PC-9 (cell line): ENCODE measurements at regions not wholly inside any gene's neighbourhood (a gene's known extent, or its start where the extent isn't known, plus 50 kb on each side); places are given as distances from the start of the nearest gene placed in this dataset.

Experiments used
- BruUV-seq: library from RNA; stranded (reverse); fragments of 400-500 nt; replicated peaks from 2 replicates; lab custom pipeline; 2021; lab: Mats Ljungman, UMichigan
- CTCF ChIA-PET: fragments of 300-600 bp; sonication (Branson Sonifier 250); formaldehyde crosslinking; loops from one replicate; lab custom pipeline; 2022; ENCODE audit warnings: antibody characterized with exemption; lab: Charles Lee
- POLR2A ChIA-PET: fragments of 300-600 bp; sonication (Branson Sonifier 250); formaldehyde crosslinking; loops from one replicate; lab custom pipeline; 2022; ENCODE audit warnings: antibody characterized with exemption; ENCODE audit not compliant: unreplicated experiment; lab: Charles Lee
- DNase-seq, 2 experiments: peaks; one replicate each; pipeline versions ENCODE4 v3.0.0 to v3.0.0-alpha.2; 2015 to 2022; ENCODE audit warnings: mixed read lengths in 1 of 2
- H2AFZ ChIP-seq: fragments of 200-600 bp; sonication (generic); 2 replicates; pipeline ENCODE4 v1.8.1; 2017; ENCODE audit warnings: antibody characterized with exemption
- H3F3A ChIP-seq: fragments of 200-600 bp; sonication (generic); 2 replicates; pipeline ENCODE4 v1.8.1; 2017; ENCODE audit warnings: antibody characterized with exemption, mild to moderate bottlenecking, low read depth; ENCODE audit not compliant: insufficient read depth
- H3K27ac ChIP-seq: fragments of 200-600 bp; sonication (generic); 2 replicates; pipeline ENCODE4 v1.6.1; 2016; ENCODE audit warnings: mixed run types
- H3K27me3 ChIP-seq: fragments of 200-600 bp; sonication (generic); 2 replicates; pipeline ENCODE4 v1.6.1; 2016; ENCODE audit warnings: low read depth, mixed run types; ENCODE audit not compliant: insufficient read depth
- H3K36me3 ChIP-seq: fragments of 200-600 bp; sonication (generic); 2 replicates; pipeline ENCODE4 v1.6.1; 2016; ENCODE audit warnings: low read depth, mixed run types
- H3K4me1 ChIP-seq: fragments of 200-600 bp; sonication (generic); replicated peaks from 2 replicates; pipeline ENCODE4 v1.6.1; 2016; ENCODE audit warnings: mixed run types; ENCODE audit not compliant: insufficient read depth
- H3K4me2 ChIP-seq: fragments of 200-600 bp; sonication (generic); 2 replicates; pipeline ENCODE4 v1.6.1; 2017; ENCODE audit warnings: mixed run types
- H3K4me3 ChIP-seq: fragments of 200-600 bp; sonication (generic); 2 replicates; pipeline ENCODE4 v1.6.1; 2016; ENCODE audit warnings: mixed run types
- H3K79me2 ChIP-seq: fragments of 200-600 bp; sonication (generic); 2 replicates; pipeline ENCODE4 v1.6.1; 2017; ENCODE audit warnings: low read depth, mixed run types
- H3K9me2 ChIP-seq: fragments of 200-600 bp; sonication (generic); 2 replicates; pipeline ENCODE4 v1.8.1; 2017; ENCODE audit warnings: mild to moderate bottlenecking; ENCODE audit not compliant: insufficient read depth
- H3K9me3 ChIP-seq: fragments of 200-600 bp; sonication (generic); 2 replicates; pipeline ENCODE4 v1.8.1; 2016; ENCODE audit warnings: low read depth; ENCODE audit not compliant: insufficient read depth
- H4K20me1 ChIP-seq: fragments of 200-600 bp; sonication (generic); 2 replicates; pipeline ENCODE4 v1.8.1; 2017; ENCODE audit not compliant: insufficient read depth
- CTCF ChIP-seq: fragments of 200-600 bp; sonication (generic); conservative IDR thresholded peaks from 2 replicates; pipeline ENCODE4 v1.6.1; 2017; ENCODE audit warnings: mixed run types, antibody characterized with exemption, mild to moderate bottlenecking, moderate library complexity
- EZH2 ChIP-seq: fragments of 200-600 bp; sonication (generic); IDR thresholded peaks from 2 replicates; pipeline ENCODE4 v1.8.0; 2017; ENCODE audit warnings: antibody characterized with exemption, low read depth
- intact Hi-C: fragments of 100-400 bp; cut with micrococcal nuclease; formaldehyde crosslinking; loops from one replicate; pipeline ENCODE4 v1.10.0; 2022; ENCODE audit not compliant: unreplicated experiment

- intact Hi-C loops, result no loop called here
- CTCF ChIA-PET, result no interaction called here
- Histone ChIP-seq H3K27me3 (no peaks in the 10 kb centered on the region), H3K4me2 (no peak overlapping the region), H3K27ac (no peak overlapping the region), H3K36me3 (no peaks in the 10 kb centered on the region), H3K9me2 (no peaks in the 10 kb centered on the region), H2AFZ (no peak overlapping the region), H3K9me3 (no peaks in the 10 kb centered on the region), H4K20me1 (no peaks in the 10 kb centered on the region), H3K79me2 (no peaks in the 10 kb centered on the region), H3K4me1 (no peaks in the 10 kb centered on the region), H3K4me3 (no peak overlapping the region), H3F3A (no peaks in the 10 kb centered on the region)
- TF ChIP-seq EZH2 (no peak), CTCF (no peak)
- no TSS peak for BruUV-seq
- POLR2A ChIA-PET, result no interaction called here
- no peak for DNase-seq
Observed at GRCh38 chr5:166570865-166571264, 1720.6 kb upstream of the WWC1 start.

- H3K9me2 ChIP-seq, result no peaks in the 10 kb centered on the region
- POLR2A ChIA-PET, result no interaction called here
- no peaks in the 10 kb centered on the region for H3K79me2 ChIP-seq
- H3F3A ChIP-seq, result no peaks in the 10 kb centered on the region
- no peak overlapping the region for H3K27ac ChIP-seq
- no peaks in the 10 kb centered on the region for H3K9me3 ChIP-seq
- H3K4me3 ChIP-seq, result no peak overlapping the region
- no peaks in the 10 kb centered on the region for H3K36me3 ChIP-seq
- H3K4me2 ChIP-seq, result no peak overlapping the region
- no peaks in the 10 kb centered on the region for H4K20me1 ChIP-seq
- TF ChIP-seq CTCF (no peak), EZH2 (no peak)
- H3K4me1 ChIP-seq, result no peaks in the 10 kb centered on the region
- CTCF ChIA-PET, result no interaction called here
- no peak for DNase-seq
- no peaks in the 10 kb centered on the region for H3K27me3 ChIP-seq
- intact Hi-C loops, result no loop called here
- BruUV-seq, result no TSS peak
- H2AFZ ChIP-seq, result no peak overlapping the region
Observed at GRCh38 chr5:166571668-166572067, 1719.8 kb upstream of the WWC1 start.

- TF ChIP-seq EZH2 (no peak), CTCF (no peak)
- H3K36me3 ChIP-seq, result no peaks in the 10 kb centered on the region
- no peaks in the 10 kb centered on the region for H3K9me2 ChIP-seq
- H3K4me3 ChIP-seq, result no peak overlapping the region
- no TSS peak for BruUV-seq
- H3K9me3 ChIP-seq, result no peaks in the 10 kb centered on the region
- no peaks in the 10 kb centered on the region for H4K20me1 ChIP-seq
- no peaks in the 10 kb centered on the region for H3K79me2 ChIP-seq
- H3K27me3 ChIP-seq, result no peaks in the 10 kb centered on the region
- H3K4me1 ChIP-seq, result no peaks in the 10 kb centered on the region
- H3K27ac ChIP-seq, result no peak overlapping the region
- intact Hi-C loops, result no loop called here
- H2AFZ ChIP-seq, result no peak overlapping the region
- POLR2A ChIA-PET, result no interaction called here
- no peak for DNase-seq
- H3F3A ChIP-seq, result no peaks in the 10 kb centered on the region
- no peak overlapping the region for H3K4me2 ChIP-seq
- CTCF ChIA-PET, result no interaction called here
Observed at GRCh38 chr5:166576323-166576722, 1715.1 kb upstream of the WWC1 start.
